GM12878 (cell line): ENCODE measurements at regions not wholly inside any gene's neighbourhood (a gene's known extent, or its start where the extent isn't known, plus 50 kb on each side); places are given as distances from the start of the nearest gene placed in this dataset.

Experiments
- ATAC-seq: fragments of 200-7000 bp; cut with Tn5 transposase; 3 replicates; pipeline ENCODE4 v1.9.1; 2020; ENCODE audit warnings: mild to moderate bottlenecking, moderate library complexity
- BruUV-seq: library from RNA; stranded (reverse); fragments of 400-500 nt; replicated peaks from 2 replicates; lab custom pipeline; 2021; lab: Mats Ljungman, UMichigan
- CTCF ChIA-PET: fragments of 300-600 bp; sonication (Branson Sonifier 250); formaldehyde crosslinking; extraction: SDS; loops from one replicate; lab custom pipeline; 2021; ENCODE audit warnings: inconsistent platforms; lab: Yijun Ruan, JAX
- POLR2A ChIA-PET: fragments of 350-600 bp; formaldehyde crosslinking; extraction: SDS; loops from one replicate; lab custom pipeline; 2021; ENCODE audit warnings: inconsistent platforms; lab: Charles Lee
- RAD21 ChIA-PET: fragments of 300-600 bp; sonication (Branson Sonifier 250); formaldehyde crosslinking; loops from one replicate; lab custom pipeline; 2023; ENCODE audit warnings: antibody characterized with exemption; ENCODE audit not compliant: unreplicated experiment; lab: Charles Lee
- SMC1A ChIA-PET: fragments of 300-600 bp; sonication (Branson Sonifier 250); formaldehyde crosslinking; loops from one replicate; lab custom pipeline; 2023; ENCODE audit not compliant: unreplicated experiment, uncharacterized antibody; lab: Charles Lee
- DNase-seq: peaks from one replicate; pipeline ENCODE4 v3.0.0-alpha.2; 2011; ENCODE audit warnings: low read depth, low spot score
- FAIRE-seq: peaks from 3 replicates; lab custom pipeline; 2011; peaks lifted over from hg19 to GRCh38; lab: Jason Lieb, UNC
- H2AFZ ChIP-seq: 2 replicates; pipeline ENCODE4 v1.6.0; 2011; ENCODE audit warnings: low read depth, low read length, control low read depth; ENCODE audit not compliant: control insufficient read depth
- H3K27ac ChIP-seq: 2 replicates; pipeline ENCODE4 v1.5.1; 2011; ENCODE audit warnings: control low read depth; ENCODE audit not compliant: control insufficient read depth, insufficient read depth
- H3K27me3 ChIP-seq, 2 experiments: replicated peaks in 1 of 2; 2 replicates each; pipeline versions ENCODE4 v1.6.0 to v1.6.1; 2011; ENCODE audit warnings: low read length in 1 of 2; ENCODE audit not compliant: control insufficient read depth in 2 of 2, insufficient read depth in 2 of 2
- H3K36me3 ChIP-seq, 2 experiments: 2 replicates each; pipeline ENCODE4 v1.5.1; 2011; ENCODE audit warnings: low read length in 1 of 2; ENCODE audit not compliant: control insufficient read depth in 2 of 2, insufficient read depth in 2 of 2
- H3K4me1 ChIP-seq: 2 replicates; pipeline ENCODE4 v1.6.1; 2011; ENCODE audit warnings: mild to moderate bottlenecking, low read length, moderate library complexity, mixed read lengths; ENCODE audit not compliant: control insufficient read depth, insufficient read depth
- H3K4me2 ChIP-seq: 2 replicates; pipeline ENCODE4 v1.6.0; 2011; ENCODE audit warnings: control low read depth; ENCODE audit not compliant: control insufficient read depth, insufficient read depth
- H3K4me3 ChIP-seq: fragments of 200-600 bp; sonication (generic); 2 replicates; pipeline ENCODE4 v1.5.1; 2016
- H3K79me2 ChIP-seq: 2 replicates; pipeline ENCODE4 v1.6.0; 2011; ENCODE audit warnings: low read length; ENCODE audit not compliant: control insufficient read depth, insufficient read depth
- H3K9ac ChIP-seq: 2 replicates; pipeline ENCODE4 v1.8.0; 2011; ENCODE audit warnings: low read length, control low read depth, mixed read lengths; ENCODE audit not compliant: control insufficient read depth, insufficient read depth
- H3K9me3 ChIP-seq: replicated peaks from 3 replicates; pipeline ENCODE4 v1.5.1; 2011; ENCODE audit warnings: mild to moderate bottlenecking, low read length; ENCODE audit not compliant: control insufficient read depth, insufficient read depth
- H4K20me1 ChIP-seq: 2 replicates; pipeline ENCODE4 v1.6.0; 2011; ENCODE audit not compliant: control insufficient read depth, insufficient read depth
- BCLAF1 ChIP-seq: fragments of 450-650 bp; IDR thresholded peaks from 2 replicates; pipeline ENCODE4 v1.6.1; 2017; ENCODE audit warnings: antibody characterized with exemption, mild to moderate bottlenecking, moderate library complexity
- CUX1 ChIP-seq: IDR thresholded peaks from 2 replicates; pipeline ENCODE4 v1.6.1; 2012; ENCODE audit warnings: improper control_type of control experiment, low read depth, low read length; ENCODE audit not compliant: insufficient replicate concordance
- KAT2A ChIP-seq: conservative IDR thresholded peaks from 2 replicates; pipeline ENCODE4 v1.6.1; 2011; ENCODE audit warnings: low read depth, low read length; ENCODE audit not compliant: control insufficient read depth
- MEF2A ChIP-seq: IDR thresholded peaks from 2 replicates; pipeline ENCODE4 v1.6.1; 2011; ENCODE audit warnings: low read depth, mild to moderate bottlenecking, low read length, moderate library complexity; ENCODE audit not compliant: insufficient read depth
- NR2F1 ChIP-seq: fragments of 450-650 bp; conservative IDR thresholded peaks from 2 replicates; pipeline ENCODE4 v1.6.1; 2017; ENCODE audit warnings: mild to moderate bottlenecking
- ZNF622 ChIP-seq: fragments of 450-650 bp; IDR thresholded peaks from 2 replicates; pipeline ENCODE4 v1.6.1; 2017; ENCODE audit warnings: mild to moderate bottlenecking, inconsistent platforms
- WGBS: methylation state at CpG from one replicate; pipeline ENCODE4 v1.1.6; 2016; ENCODE audit warnings: low lambda C conversion rate; ENCODE audit not compliant: insufficient replicate concordance, insufficient coverage; ENCODE audit errors: missing lambda C conversion rate; 5-methylcytosine and 5-hydroxymethylcytosine counted together
- in situ Hi-C: fragments of 300-500 bp; cut with MboI; formaldehyde crosslinking; loops from 9 replicates; pipeline ENCODE4 v1.14.3; 2018; ENCODE audit warnings: mixed read lengths
- intact Hi-C: fragments of 100-400 bp; cut with micrococcal nuclease; formaldehyde crosslinking; loops from one replicate; pipeline ENCODE4 v1.14.2; 2022; ENCODE audit not compliant: unreplicated experiment

GRCh38 chr18:42564761-42565160 is 550.7 kb downstream of the RIT2 start:
- DNase-seq (no peak), FAIRE-seq (no peak), ATAC-seq (no peak)
- RAD21 ChIA-PET = no interaction called here
- Histone ChIP-seq H3K9me3 (no peaks in the 10 kb centered on the region), H4K20me1 (no peaks in the 10 kb centered on the region), H3K4me2 (no peak overlapping the region), H3K4me1 (no peaks in the 10 kb centered on the region), H3K79me2 (no peaks in the 10 kb centered on the region), H3K27me3 (no peaks in the 10 kb centered on the region; a peak in 1 of 4 replicates), H3K4me3 (no peak overlapping the region), H2AFZ (no peak overlapping the region), H3K36me3 (no peaks in the 10 kb centered on the region), H3K9ac (no peak overlapping the region), H3K27ac (no peak overlapping the region)
- POLR2A ChIA-PET = no interaction called here
- TF ChIP-seq KAT2A = no peak
- no peak for TF ChIP-seq BCLAF1
- TF ChIP-seq MEF2A = no peak
- no peak for TF ChIP-seq ZNF622
- TF ChIP-seq NR2F1 = no peak
- TF ChIP-seq CUX1 = no peak
- BruUV-seq = no TSS peak
- intact Hi-C loops (no loop called here), in situ Hi-C loops (no loop called here)
- WGBS = 92% methylated on average over 1 of the region's 1 CpG
- CTCF ChIA-PET = interaction anchor here (1.0 kb wide), 1 partner anchor 302 kb away, joined by 3 read pairs; no protein-coding TSS in a partner anchor
- SMC1A ChIA-PET = interaction anchor here (1.0 to 1.2 kb wide), 2 partner anchors 15 to 16 kb away, joined by 3 read pairs; no protein-coding TSS in a partner anchor
